Endothelial cell of umbilical vein (primary cell): ENCODE measurements at regions not wholly inside any gene's neighbourhood (a gene's known extent, or its start where the extent isn't known, plus 50 kb on each side); places are given as distances from the start of the nearest gene placed in this dataset.

Source experiments
- BruUV-seq: library from RNA; stranded (reverse); fragments of 400-500 nt; replicated peaks from 2 replicates; lab custom pipeline; 2021; lab: Mats Ljungman, UMichigan
- CTCF ChIA-PET: fragments of 300-600, 350-600 bp; sonication (Branson Sonifier 250); formaldehyde crosslinking; loops from one replicate; lab custom pipeline; 2021; ENCODE audit warnings: antibody characterized with exemption, inconsistent platforms; lab: Charles Lee
- POLR2A ChIA-PET: fragments of 300-600, 350-600 bp; sonication (Branson Sonifier 250); formaldehyde crosslinking; loops from one replicate; lab custom pipeline; 2021; ENCODE audit warnings: antibody characterized with exemption, inconsistent platforms; lab: Charles Lee
- DNase-seq: peaks from one replicate; pipeline ENCODE4 v3.0.0-alpha.2; 2011; ENCODE audit warnings: low read depth, low spot score
- FAIRE-seq: peaks from 2 replicates; lab custom pipeline; 2011; peaks lifted over from hg19 to GRCh38; lab: Jason Lieb, UNC
- H2AFZ ChIP-seq: 2 replicates; pipeline ENCODE4 v1.6.0; 2012; ENCODE audit warnings: low read depth, low read length, control low read depth, inconsistent platforms
- H3K27ac ChIP-seq: 2 replicates; pipeline ENCODE4 v1.5.1; 2011; ENCODE audit warnings: low read depth, mild to moderate bottlenecking, control low read depth, low read length, moderate library complexity; ENCODE audit not compliant: insufficient read depth
- H3K27me3 ChIP-seq, 2 experiments: 2 replicates each; pipeline versions ENCODE4 v1.6.0 to v1.6.1; 2011; ENCODE audit warnings: low read length in 2 of 2, mixed read lengths in 1 of 2; ENCODE audit not compliant: control insufficient read depth in 2 of 2, insufficient read depth in 2 of 2
- H3K36me3 ChIP-seq, 2 experiments: 2 replicates in 1 of 2; 3 replicates in 1 of 2; pipeline ENCODE4 v1.5.1; 2011; ENCODE audit warnings: low read length in 2 of 2, mild to moderate bottlenecking in 1 of 2, moderate library complexity in 1 of 2; ENCODE audit not compliant: control insufficient read depth in 2 of 2, insufficient read depth in 2 of 2; ENCODE audit errors: extremely low read depth in 1 of 2
- H3K4me1 ChIP-seq: 3 replicates; pipeline ENCODE4 v1.5.1; 2011; ENCODE audit warnings: mild to moderate bottlenecking, low read length; ENCODE audit not compliant: control insufficient read depth, insufficient read depth; ENCODE audit errors: extremely low read depth
- H3K4me2 ChIP-seq: 2 replicates; pipeline ENCODE4 v1.6.1; 2011; ENCODE audit warnings: low read length, control low read depth, mixed read lengths; ENCODE audit not compliant: insufficient read depth
- H3K4me3 ChIP-seq, 3 experiments: fragments of 200-600 bp in 1 of 3; sonication (generic), shearing (Covaris generic) in 1 of 3; replicated peaks in 1 of 3; 2 replicates each; pipeline ENCODE4 v1.5.1; 2011 to 2016; ENCODE audit warnings: control low read depth in 3 of 3, low read length in 3 of 3, mild to moderate bottlenecking in 2 of 3, inconsistent platforms in 1 of 3, low read depth in 1 of 3, moderate library complexity in 1 of 3; ENCODE audit not compliant: insufficient read depth in 1 of 3
- H3K79me2 ChIP-seq: 2 replicates; pipeline ENCODE4 v1.6.0; 2012; ENCODE audit warnings: low read length, inconsistent platforms; ENCODE audit not compliant: control insufficient read depth, insufficient read depth
- H3K9ac ChIP-seq: replicated peaks from 2 replicates; pipeline ENCODE3; 2011; ENCODE audit warnings: low read length, control low read depth; ENCODE audit not compliant: insufficient read depth; ENCODE audit errors: extremely low read depth
- H3K9me1 ChIP-seq: replicated peaks from 3 replicates; pipeline ENCODE4 v1.6.0; 2011; ENCODE audit warnings: mild to moderate bottlenecking, low read length; ENCODE audit not compliant: control insufficient read depth, insufficient read depth; ENCODE audit errors: extremely low read depth
- H3K9me3 ChIP-seq: replicated peaks from 2 replicates; pipeline ENCODE4 v1.5.1; 2012; ENCODE audit warnings: low read length, inconsistent platforms; ENCODE audit not compliant: control insufficient read depth, insufficient read depth
- H4K20me1 ChIP-seq: replicated peaks from 2 replicates; pipeline ENCODE3; 2011; ENCODE audit warnings: mild to moderate bottlenecking, low read length; ENCODE audit not compliant: control insufficient read depth, insufficient read depth; ENCODE audit errors: extremely low read depth
- CTCF ChIP-seq, 2 donors: IDR thresholded peaks; 1 replicate in 1 of 2; 2 replicates in 1 of 2; pipeline ENCODE4 v1.5.1; 2011; ENCODE audit warnings: low read length in 2 of 2, mild to moderate bottlenecking in 2 of 2, moderate library complexity in 2 of 2, control low read depth in 1 of 2, inconsistent platforms in 1 of 2, low read depth in 1 of 2; ENCODE audit not compliant: insufficient read depth in 1 of 2; ENCODE audit errors: extremely low read depth in 1 of 2
- EZH2 ChIP-seq: IDR thresholded peaks from 2 replicates; pipeline ENCODE4 v1.6.1; 2012; ENCODE audit warnings: borderline replicate concordance, low read depth, mild to moderate bottlenecking, moderate library complexity, low read length, inconsistent platforms; ENCODE audit not compliant: severe bottlenecking
- FOS ChIP-seq: IDR thresholded peaks from 2 replicates; pipeline ENCODE4 v1.6.1; 2011; ENCODE audit warnings: mild to moderate bottlenecking, low read length, moderate library complexity, borderline replicate concordance; ENCODE audit not compliant: insufficient read depth
- GATA2 ChIP-seq: IDR thresholded peaks from 2 replicates; pipeline ENCODE4 v1.7.0; 2011; ENCODE audit warnings: low read depth, mild to moderate bottlenecking, moderate library complexity, mixed read lengths, low read length; ENCODE audit not compliant: insufficient read length, insufficient read depth
- JUN ChIP-seq: IDR thresholded peaks from 2 replicates; pipeline ENCODE4 v1.6.1; 2011; ENCODE audit warnings: borderline replicate concordance, low read depth; ENCODE audit not compliant: insufficient read length, insufficient read depth
- MYC ChIP-seq: IDR thresholded peaks from one replicate; pipeline ENCODE4 v1.6.1; 2011; ENCODE audit warnings: mild to moderate bottlenecking, low read depth, low read length
- POLR2A ChIP-seq: IDR thresholded peaks from 2 replicates; pipeline ENCODE4 v1.6.1; 2012; ENCODE audit warnings: low read depth, mild to moderate bottlenecking, control low read depth, low read length
- POLR2AphosphoS5 ChIP-seq: IDR thresholded peaks from 2 replicates; pipeline ENCODE4 v1.6.1; 2012; ENCODE audit warnings: low read depth, mild to moderate bottlenecking, control low read depth, low read length, moderate library complexity; ENCODE audit not compliant: insufficient read depth
- dilution Hi-C: fragments of 300-500 bp; cut with MboI; formaldehyde crosslinking; loops from one replicate; pipeline ENCODE4 v1.15.0; 2019; ENCODE audit warnings: low sequenced_read_pairs; ENCODE audit not compliant: extremely low pct_ligation_motif_present
- intact Hi-C: fragments of 100-400 bp; cut with micrococcal nuclease; formaldehyde crosslinking; loops from one replicate; pipeline ENCODE4 v1.10.0; 2022

- no peak overlapping the region for H3K4me2 ChIP-seq
- ChIA-PET CTCF (interaction anchor here (0.9 to 1.2 kb wide), 4 partner anchors 14 to 50 kb away, joined by 3 to 4 read pairs (median 3); no protein-coding TSS in a partner anchor), POLR2A (no interaction called here)
- no peaks in the 10 kb centered on the region for H3K79me2 ChIP-seq
- no peaks in the 10 kb centered on the region for H3K27me3 ChIP-seq
- dilution Hi-C loops (no loop called here), intact Hi-C loops (loop anchor here (5.0 kb wide), 1 partner anchor 37 kb away; no protein-coding TSS in a partner anchor)
- TF ChIP-seq POLR2AphosphoS5 (no peak), POLR2A (no peak), GATA2 (peak; percentile 60), FOS (peak; percentile 15)
- no peak overlapping the region for H3K4me3 ChIP-seq
- peak; percentile 61 for DNase-seq
- no peak overlapping the region for H3K9ac ChIP-seq
- no peaks in the 10 kb centered on the region for H3K9me3 ChIP-seq
- no peaks in the 10 kb centered on the region for H3K9me1 ChIP-seq
- no peak for FAIRE-seq
- H3K36me3 ChIP-seq = no peaks in the 10 kb centered on the region
- H3K27ac ChIP-seq = no peak overlapping the region
- H3K4me1 ChIP-seq = peaks cover 31% of the 10 kb centered on the region
- no TSS peak for BruUV-seq
- H2AFZ ChIP-seq = peak overlapping the region; percentile 30
- H4K20me1 ChIP-seq = no peaks in the 10 kb centered on the region
Measured at GRCh38 chr2:215504547-215504946, 68.7 kb upstream of the FN1 start.

- Histone ChIP-seq H4K20me1 (no peaks in the 10 kb centered on the region), H3K27ac (no peak overlapping the region), H2AFZ (no peak overlapping the region), H3K9me3 (no peaks in the 10 kb centered on the region), H3K27me3 (no peaks in the 10 kb centered on the region), H3K4me3 (no peak overlapping the region), H3K9me1 (no peaks in the 10 kb centered on the region), H3K4me2 (no peak overlapping the region), H3K4me1 (peaks cover 31% of the 10 kb centered on the region), H3K9ac (no peak overlapping the region), H3K79me2 (no peaks in the 10 kb centered on the region), H3K36me3 (no peaks in the 10 kb centered on the region)
- dilution Hi-C loops = no loop called here
- DNase-seq = no peak
- BruUV-seq = no TSS peak
- POLR2A ChIA-PET = no interaction called here
- CTCF ChIA-PET = no interaction called here
- intact Hi-C loops = loop anchor here (5.0 kb wide), 1 partner anchor 36 kb away; no protein-coding TSS in a partner anchor
- FAIRE-seq = no peak
- no peak for TF ChIP-seq CTCF (IDR thresholded peaks at IDR 0.05; ENCODE audit: extremely low read depth in 1 of 2, insufficient read depth in 1 of 2, low read depth in 1 of 2, low read length in 2 of 2)
- no peak for TF ChIP-seq MYC
- no peak for TF ChIP-seq GATA2
- no peak for TF ChIP-seq JUN
- no peak for TF ChIP-seq EZH2
Measured at GRCh38 chr2:215503381-215503780, 67.5 kb upstream of the FN1 start.
